ENCODE measurements at regions not wholly inside any gene's neighbourhood (a gene's known extent, or its start where the extent isn't known, plus 50 kb on each side); places are given as distances from the start of the nearest gene placed in this dataset.

DNA sequence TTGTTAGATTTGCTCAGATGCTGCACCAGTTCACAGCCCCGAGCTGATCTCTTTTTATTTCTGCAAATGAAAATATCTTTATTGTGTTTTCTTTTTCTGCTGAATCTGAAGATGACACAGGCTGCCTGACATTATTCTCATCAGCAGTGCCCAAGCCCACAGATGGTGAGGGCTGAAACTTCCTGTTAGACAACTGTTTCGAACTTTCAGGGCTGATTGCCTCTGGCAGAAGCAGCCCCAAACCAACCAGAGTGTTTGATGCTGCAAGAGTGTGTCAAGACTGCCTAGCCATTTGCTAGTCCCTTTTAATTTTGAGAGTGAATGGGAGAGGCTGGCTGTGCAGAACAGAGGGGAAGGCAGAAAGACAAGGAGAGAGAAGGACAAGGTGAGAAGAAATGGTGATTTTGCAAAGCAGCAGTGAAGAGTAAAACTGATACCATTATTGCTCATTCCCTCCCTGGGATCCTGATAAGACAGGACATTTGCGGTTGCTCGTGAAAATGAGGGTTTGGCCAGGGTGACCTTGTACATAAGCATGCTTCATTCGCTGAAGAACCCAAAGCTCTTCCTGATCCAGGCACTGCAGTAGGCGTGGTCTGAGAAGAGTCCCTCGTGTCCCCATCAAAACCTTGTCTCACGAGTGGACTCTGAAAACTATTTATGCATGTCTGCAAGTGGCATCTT is 77.2 kb downstream of the TMEM114 start:
- TF ChIP-seq NR3C1 (IDR thresholded peaks at IDR 0.05) (no peak), POLR2A (IDR thresholded peaks at IDR 0.05; ENCODE audit: low read length) (no peak), EP300 (IDR thresholded peaks at IDR 0.05) (no peak), MAFK (IDR thresholded peaks at IDR 0.05; ENCODE audit: partially characterized antibody) (no peak), TP53 (CRISPR knock-in tag; IDR thresholded peaks at IDR 0.05) (no peak), CEBPB (IDR thresholded peaks at IDR 0.05) (no peak), CHD4 (IDR thresholded peaks at IDR 0.05; ENCODE audit: borderline replicate concordance) (no peak)
- TF ChIP-seq, protein P1, sequence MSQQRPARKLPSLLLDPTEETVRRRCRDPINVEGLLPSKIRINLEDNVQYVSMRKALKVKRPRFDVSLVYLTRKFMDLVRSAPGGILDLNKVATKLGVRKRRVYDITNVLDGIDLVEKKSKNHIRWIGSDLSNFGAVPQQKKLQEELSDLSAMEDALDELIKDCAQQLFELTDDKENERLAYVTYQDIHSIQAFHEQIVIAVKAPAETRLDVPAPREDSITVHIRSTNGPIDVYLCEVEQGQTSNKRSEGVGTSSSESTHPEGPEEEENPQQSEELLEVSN (IDR thresholded peaks at IDR 0.05; ENCODE audit: borderline replicate concordance, low read depth): no peak
- TF ChIP-seq, protein P2, sequence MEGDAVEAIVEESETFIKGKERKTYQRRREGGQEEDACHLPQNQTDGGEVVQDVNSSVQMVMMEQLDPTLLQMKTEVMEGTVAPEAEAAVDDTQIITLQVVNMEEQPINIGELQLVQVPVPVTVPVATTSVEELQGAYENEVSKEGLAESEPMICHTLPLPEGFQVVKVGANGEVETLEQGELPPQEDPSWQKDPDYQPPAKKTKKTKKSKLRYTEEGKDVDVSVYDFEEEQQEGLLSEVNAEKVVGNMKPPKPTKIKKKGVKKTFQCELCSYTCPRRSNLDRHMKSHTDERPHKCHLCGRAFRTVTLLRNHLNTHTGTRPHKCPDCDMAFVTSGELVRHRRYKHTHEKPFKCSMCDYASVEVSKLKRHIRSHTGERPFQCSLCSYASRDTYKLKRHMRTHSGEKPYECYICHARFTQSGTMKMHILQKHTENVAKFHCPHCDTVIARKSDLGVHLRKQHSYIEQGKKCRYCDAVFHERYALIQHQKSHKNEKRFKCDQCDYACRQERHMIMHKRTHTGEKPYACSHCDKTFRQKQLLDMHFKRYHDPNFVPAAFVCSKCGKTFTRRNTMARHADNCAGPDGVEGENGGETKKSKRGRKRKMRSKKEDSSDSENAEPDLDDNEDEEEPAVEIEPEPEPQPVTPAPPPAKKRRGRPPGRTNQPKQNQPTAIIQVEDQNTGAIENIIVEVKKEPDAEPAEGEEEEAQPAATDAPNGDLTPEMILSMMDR (IDR thresholded peaks at IDR 0.05): no peak
- TF ChIP-seq, protein P3, sequence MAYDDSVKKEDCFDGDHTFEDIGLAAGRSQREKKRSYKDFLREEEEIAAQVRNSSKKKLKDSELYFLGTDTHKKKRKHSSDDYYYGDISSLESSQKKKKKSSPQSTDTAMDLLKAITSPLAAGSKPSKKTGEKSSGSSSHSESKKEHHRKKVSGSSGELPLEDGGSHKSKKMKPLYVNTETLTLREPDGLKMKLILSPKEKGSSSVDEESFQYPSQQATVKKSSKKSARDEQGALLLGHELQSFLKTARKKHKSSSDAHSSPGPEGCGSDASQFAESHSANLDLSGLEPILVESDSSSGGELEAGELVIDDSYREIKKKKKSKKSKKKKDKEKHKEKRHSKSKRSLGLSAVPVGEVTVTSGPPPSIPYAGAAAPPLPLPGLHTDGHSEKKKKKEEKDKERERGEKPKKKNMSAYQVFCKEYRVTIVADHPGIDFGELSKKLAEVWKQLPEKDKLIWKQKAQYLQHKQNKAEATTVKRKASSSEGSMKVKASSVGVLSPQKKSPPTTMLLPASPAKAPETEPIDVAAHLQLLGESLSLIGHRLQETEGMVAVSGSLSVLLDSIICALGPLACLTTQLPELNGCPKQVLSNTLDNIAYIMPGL (CRISPR knock-in tag; IDR thresholded peaks at IDR 0.05; ENCODE audit: borderline replicate concordance): no peak
- TF ChIP-seq, protein P4, sequence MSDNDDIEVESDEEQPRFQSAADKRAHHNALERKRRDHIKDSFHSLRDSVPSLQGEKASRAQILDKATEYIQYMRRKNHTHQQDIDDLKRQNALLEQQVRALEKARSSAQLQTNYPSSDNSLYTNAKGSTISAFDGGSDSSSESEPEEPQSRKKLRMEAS (IDR thresholded peaks at IDR 0.05): no peak
- TF ChIP-seq, protein P5, sequence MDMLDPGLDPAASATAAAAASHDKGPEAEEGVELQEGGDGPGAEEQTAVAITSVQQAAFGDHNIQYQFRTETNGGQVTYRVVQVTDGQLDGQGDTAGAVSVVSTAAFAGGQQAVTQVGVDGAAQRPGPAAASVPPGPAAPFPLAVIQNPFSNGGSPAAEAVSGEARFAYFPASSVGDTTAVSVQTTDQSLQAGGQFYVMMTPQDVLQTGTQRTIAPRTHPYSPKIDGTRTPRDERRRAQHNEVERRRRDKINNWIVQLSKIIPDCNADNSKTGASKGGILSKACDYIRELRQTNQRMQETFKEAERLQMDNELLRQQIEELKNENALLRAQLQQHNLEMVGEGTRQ (IDR thresholded peaks at IDR 0.05): no peak

Data from A549 (cell line).